A673 (cell line): ENCODE measurements at regions not wholly inside any gene's neighbourhood (a gene's known extent, or its start where the extent isn't known, plus 50 kb on each side); places are given as distances from the start of the nearest gene placed in this dataset.

Source experiments
- BruUV-seq: library from RNA; stranded (reverse); fragments of 400-500 nt; replicated peaks from 2 replicates; lab custom pipeline; 2021; lab: Mats Ljungman, UMichigan
- CTCF ChIA-PET: fragments of 300-600 bp; sonication (Branson Sonifier 250); formaldehyde crosslinking; loops from one replicate; lab custom pipeline; 2022; ENCODE audit warnings: antibody characterized with exemption; lab: Charles Lee
- POLR2A ChIA-PET: fragments of 300-600 bp; sonication (Branson Sonifier 250); formaldehyde crosslinking; loops from one replicate; lab custom pipeline; 2022; ENCODE audit warnings: antibody characterized with exemption; ENCODE audit not compliant: low non-redundant PET; lab: Charles Lee
- DNase-seq: peaks from one replicate; pipeline ENCODE4 v3.0.0-alpha.2; 2015; ENCODE audit warnings: low spot score
- H3K27ac ChIP-seq: fragments of 200-600 bp; sonication (generic); 2 replicates; pipeline ENCODE4 v1.5.1; 2016; ENCODE audit warnings: mixed run types, low read depth, mild to moderate bottlenecking, mixed read lengths, antibody characterized with exemption, low read length; ENCODE audit not compliant: poor library complexity, severe bottlenecking
- H3K27me3 ChIP-seq: fragments of 200-600 bp; sonication (generic); replicated peaks from 2 replicates; pipeline ENCODE4 v1.6.1; 2017; ENCODE audit warnings: mixed run types, low read depth, mild to moderate bottlenecking, mixed read lengths, antibody characterized with exemption, low read length; ENCODE audit not compliant: insufficient read depth, poor library complexity
- H3K36me3 ChIP-seq: fragments of 200-600 bp; sonication (generic); 2 replicates; pipeline ENCODE4 v1.6.1; 2016; ENCODE audit warnings: mixed run types, mild to moderate bottlenecking, mixed read lengths, antibody characterized with exemption, low read length; ENCODE audit not compliant: insufficient read depth, poor library complexity, severe bottlenecking
- H3K4me1 ChIP-seq: fragments of 200-600 bp; sonication (generic); 2 replicates; pipeline ENCODE4 v1.6.1; 2017; ENCODE audit warnings: mixed run types, mild to moderate bottlenecking, mixed read lengths, antibody characterized with exemption, low read length; ENCODE audit not compliant: insufficient read depth, poor library complexity, severe bottlenecking
- H3K4me3 ChIP-seq: fragments of 200-600 bp; sonication (generic); 2 replicates; pipeline ENCODE4 v1.5.1; 2016; ENCODE audit warnings: low read depth, mixed run types, mild to moderate bottlenecking, mixed read lengths, low read length; ENCODE audit not compliant: poor library complexity, severe bottlenecking
- H3K9me3 ChIP-seq: fragments of 200-600 bp; sonication (generic); 2 replicates; pipeline ENCODE4 v1.6.1; 2016; ENCODE audit warnings: mixed run types, low read depth, mild to moderate bottlenecking, mixed read lengths, antibody characterized with exemption, low read length; ENCODE audit not compliant: poor library complexity, severe bottlenecking
- EZH2 ChIP-seq: fragments of 200-600 bp; sonication (generic); IDR thresholded peaks from 2 replicates; pipeline ENCODE4 v1.6.1; 2017; ENCODE audit warnings: borderline replicate concordance, low read depth, mild to moderate bottlenecking, mixed read lengths, antibody characterized with exemption, low read length; ENCODE audit not compliant: poor library complexity, severe bottlenecking
- intact Hi-C: fragments of 100-400 bp; cut with micrococcal nuclease; formaldehyde crosslinking; loops from one replicate; pipeline ENCODE4 v1.10.0; 2022; ENCODE audit not compliant: unreplicated experiment
- TF ChIP-seq, protein P1 (sequence below): fragments of 300-800, 200-600 bp; sonication (generic); conservative IDR thresholded peaks from 2 replicates; pipeline ENCODE4 v1.5.1; 2017; ENCODE audit warnings: low read depth, mild to moderate bottlenecking, antibody characterized with exemption, low read length, moderate library complexity, mixed read lengths

DNA sequence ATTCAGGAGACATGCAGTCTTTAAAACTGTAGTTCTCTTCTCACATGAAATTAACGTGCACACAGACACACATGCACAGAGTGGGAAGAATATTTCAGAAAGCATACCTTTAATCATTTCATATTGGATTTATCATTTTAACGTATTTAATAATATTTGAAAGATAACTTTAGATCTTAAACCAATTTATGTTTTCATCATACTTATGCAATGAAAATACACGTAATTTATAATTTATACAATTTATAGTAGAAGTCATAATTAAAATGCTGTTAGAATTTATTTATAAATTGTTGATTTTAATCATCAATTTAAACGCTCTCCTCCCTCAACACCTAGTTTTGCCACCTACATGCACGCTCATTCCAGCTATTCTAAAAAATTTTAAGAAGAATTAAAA is 894.9 kb upstream of the CTNND2 start:
- ChIA-PET CTCF (no interaction called here), POLR2A (no interaction called here)
- H3K4me1 ChIP-seq: no peaks in the 10 kb centered on the region
- no peak for DNase-seq
- H3K36me3 ChIP-seq: no peaks in the 10 kb centered on the region
- no peak overlapping the region for H3K27ac ChIP-seq
- no TSS peak for BruUV-seq
- H3K4me3 ChIP-seq: no peak overlapping the region
- no peaks in the 10 kb centered on the region for H3K27me3 ChIP-seq
- intact Hi-C loops: no loop called here
- H3K9me3 ChIP-seq: peaks cover 53% of the 10 kb centered on the region
- TF ChIP-seq EZH2: no peak
- TF ChIP-seq, protein P1, sequence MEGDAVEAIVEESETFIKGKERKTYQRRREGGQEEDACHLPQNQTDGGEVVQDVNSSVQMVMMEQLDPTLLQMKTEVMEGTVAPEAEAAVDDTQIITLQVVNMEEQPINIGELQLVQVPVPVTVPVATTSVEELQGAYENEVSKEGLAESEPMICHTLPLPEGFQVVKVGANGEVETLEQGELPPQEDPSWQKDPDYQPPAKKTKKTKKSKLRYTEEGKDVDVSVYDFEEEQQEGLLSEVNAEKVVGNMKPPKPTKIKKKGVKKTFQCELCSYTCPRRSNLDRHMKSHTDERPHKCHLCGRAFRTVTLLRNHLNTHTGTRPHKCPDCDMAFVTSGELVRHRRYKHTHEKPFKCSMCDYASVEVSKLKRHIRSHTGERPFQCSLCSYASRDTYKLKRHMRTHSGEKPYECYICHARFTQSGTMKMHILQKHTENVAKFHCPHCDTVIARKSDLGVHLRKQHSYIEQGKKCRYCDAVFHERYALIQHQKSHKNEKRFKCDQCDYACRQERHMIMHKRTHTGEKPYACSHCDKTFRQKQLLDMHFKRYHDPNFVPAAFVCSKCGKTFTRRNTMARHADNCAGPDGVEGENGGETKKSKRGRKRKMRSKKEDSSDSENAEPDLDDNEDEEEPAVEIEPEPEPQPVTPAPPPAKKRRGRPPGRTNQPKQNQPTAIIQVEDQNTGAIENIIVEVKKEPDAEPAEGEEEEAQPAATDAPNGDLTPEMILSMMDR: no peak

DNA sequence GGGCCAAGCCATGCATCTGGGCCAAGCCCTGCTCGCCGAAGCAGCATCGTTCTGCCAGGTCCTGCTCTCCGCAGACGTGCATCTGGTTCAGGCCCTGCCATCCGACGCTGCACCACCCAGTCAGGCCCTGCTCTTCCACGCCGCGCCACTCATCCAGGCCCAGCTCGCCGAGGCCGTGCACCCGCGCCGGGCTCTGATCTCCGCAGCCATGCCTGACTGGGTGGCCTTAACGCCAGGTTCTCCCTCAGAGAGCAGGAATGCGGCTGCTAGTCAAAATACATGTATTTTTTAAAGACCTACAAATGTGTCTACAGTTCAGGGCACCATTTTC is 891.1 kb upstream of the CTNND2 start:
- intact Hi-C loops: no loop called here
- no peak for TF ChIP-seq EZH2
- TF ChIP-seq, protein P1: no peak

DNA sequence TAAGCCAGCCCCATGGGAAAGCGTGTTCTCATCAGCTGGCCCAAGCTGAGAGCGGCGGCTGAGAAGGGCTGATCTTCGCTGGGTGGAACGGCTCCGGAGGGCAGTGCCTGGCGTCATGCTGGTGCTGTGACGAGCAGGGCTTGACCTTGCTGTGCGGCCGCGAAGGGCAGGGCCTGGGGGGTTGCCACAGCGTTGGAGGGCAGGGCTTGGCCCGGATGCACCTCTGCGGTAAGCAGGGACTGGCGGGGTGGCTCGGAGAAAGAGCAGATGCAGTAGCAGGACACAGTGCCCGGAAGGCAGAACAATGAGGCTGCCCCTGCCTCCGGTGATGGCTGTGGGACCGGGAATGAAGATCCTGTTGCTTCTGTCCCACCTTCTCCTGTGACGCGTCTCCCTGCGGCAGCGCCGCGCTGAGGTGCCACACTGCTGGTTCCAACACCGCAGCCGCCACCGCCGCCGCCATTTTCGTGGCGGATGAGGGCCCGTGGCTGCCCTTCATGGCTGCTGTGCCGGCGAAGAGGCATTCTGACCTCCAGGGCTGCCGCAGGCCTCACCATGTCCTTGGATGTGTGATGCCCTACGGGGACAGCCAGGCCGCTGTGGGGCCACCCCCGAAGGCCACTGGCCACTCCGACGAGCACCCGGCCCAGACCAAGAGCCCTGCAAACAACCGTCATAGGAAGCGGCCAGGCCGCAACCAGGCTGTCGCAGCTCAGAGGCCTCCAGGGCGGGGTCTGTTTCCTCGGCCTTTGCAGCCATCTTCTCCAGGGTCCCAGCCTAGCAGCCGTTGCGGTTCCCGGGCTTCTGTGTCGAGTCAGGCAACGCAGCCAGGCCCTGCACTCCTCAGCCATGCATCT is 890.5 kb upstream of the CTNND2 start:
- no peak for TF ChIP-seq EZH2
- TF ChIP-seq, protein P1: no peak
- no TSS peak for BruUV-seq
- no peaks in the 10 kb centered on the region for H3K27me3 ChIP-seq
- intact Hi-C loops: no loop called here
- CTCF ChIA-PET: no interaction called here
- DNase-seq: no peak
- no peaks in the 10 kb centered on the region for H3K36me3 ChIP-seq
- POLR2A ChIA-PET: no interaction called here
- H3K9me3 ChIP-seq: peaks cover 55% of the 10 kb centered on the region
- no peak overlapping the region for H3K27ac ChIP-seq
- no peak overlapping the region for H3K4me3 ChIP-seq
- H3K4me1 ChIP-seq: no peaks in the 10 kb centered on the region

More for the DNA sequence above, 891.1 kb upstream of the CTNND2 start:
- ChIA-PET CTCF (no interaction called here), POLR2A (no interaction called here)
- Histone ChIP-seq H3K36me3 (no peaks in the 10 kb centered on the region), H3K27ac (no peak overlapping the region), H3K9me3 (peaks cover 57% of the 10 kb centered on the region), H3K4me3 (no peak overlapping the region), H3K4me1 (no peaks in the 10 kb centered on the region), H3K27me3 (no peaks in the 10 kb centered on the region)
- no TSS peak for BruUV-seq
- no peak for DNase-seq
